Adipocyte (in vitro differentiated cells): ENCODE measurements at regions not wholly inside any gene's neighbourhood (a gene's known extent, or its start where the extent isn't known, plus 50 kb on each side); places are given as distances from the start of the nearest gene placed in this dataset.
A peak's percentile ranks its signal among the peaks of the same experiment; 100 is the strongest.
"Not testable (repeated sequence)": the region's sequence is repeated elsewhere in the genome, so short reads cannot be mapped to it uniquely, and the experiment has no call there.

ENCODE experiments used
- DNase-seq: peaks from one replicate; pipeline ENCODE4 v3.0.0-alpha.2; 2015; ENCODE audit warnings: low read depth
- H3K27me3 ChIP-seq: replicated peaks from 2 replicates; pipeline ENCODE4 v1.7.0; 2013; ENCODE audit warnings: mild to moderate bottlenecking, low read length, moderate library complexity; ENCODE audit not compliant: control insufficient read depth, insufficient read depth
- H3K36me3 ChIP-seq: 2 replicates; pipeline ENCODE4 v1.7.0; 2013; ENCODE audit warnings: low read length, mild to moderate bottlenecking, moderate library complexity; ENCODE audit not compliant: control insufficient read depth, insufficient read depth, severe bottlenecking
- H3K4me1 ChIP-seq: 2 replicates; pipeline ENCODE4 v1.7.0; 2013; ENCODE audit warnings: mild to moderate bottlenecking, low read length, moderate library complexity; ENCODE audit not compliant: control insufficient read depth, insufficient read depth
- H3K4me3 ChIP-seq: 2 replicates; pipeline ENCODE4 v1.7.0; 2013; ENCODE audit warnings: mild to moderate bottlenecking, low read length, moderate library complexity
- H3K9ac ChIP-seq: 2 replicates; pipeline ENCODE4 v1.7.0; 2013; ENCODE audit warnings: mild to moderate bottlenecking, low read length, moderate library complexity
- H3K9me3 ChIP-seq: 2 replicates; pipeline ENCODE4 v1.7.0; 2013; ENCODE audit warnings: mild to moderate bottlenecking, low read length, moderate library complexity; ENCODE audit not compliant: control insufficient read depth

DNA sequence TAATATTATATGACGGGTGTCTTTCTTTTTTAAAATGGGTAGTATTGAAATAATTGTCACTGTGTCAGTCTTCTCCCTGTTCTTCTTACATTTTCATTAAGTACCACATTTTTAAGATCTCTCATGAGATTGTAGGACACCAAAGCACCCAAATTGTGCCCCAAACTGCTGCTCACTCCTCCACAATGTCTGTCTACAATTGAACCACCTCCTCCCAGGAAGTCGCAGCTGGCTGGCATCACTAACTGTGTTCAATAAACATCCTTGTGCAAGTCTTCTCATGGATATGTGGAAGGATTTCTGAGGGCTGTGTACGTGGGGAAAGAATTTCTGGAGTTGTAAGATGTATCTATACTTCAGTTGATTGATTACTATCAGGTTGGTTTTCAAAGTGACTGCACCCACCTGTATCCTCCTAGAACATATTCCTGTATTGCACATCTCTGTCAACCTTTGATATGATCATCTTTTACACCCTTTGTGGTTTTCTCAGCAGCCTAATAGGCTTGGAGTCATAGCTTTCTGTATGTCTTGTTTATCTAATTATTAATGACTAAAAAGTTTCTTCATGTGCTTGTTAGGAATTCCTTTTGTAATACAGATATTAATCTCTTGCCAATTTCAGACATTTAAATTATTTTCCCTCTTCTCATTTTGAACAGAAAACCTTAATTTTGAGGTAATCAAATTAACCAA lies 774.9 kb downstream of the RNF144A start:
- no peak for DNase-seq
- Histone ChIP-seq H3K9ac (no peak overlapping the region), H3K4me3 (no peak overlapping the region), H3K9me3 (no peaks in the 10 kb centered on the region), H3K4me1 (peaks cover 14% of the 10 kb centered on the region), H3K27me3 (no peaks in the 10 kb centered on the region), H3K36me3 (no peaks in the 10 kb centered on the region)

- Histone ChIP-seq H3K36me3 (no peaks in the 10 kb centered on the region), H3K27me3 (no peaks in the 10 kb centered on the region), H3K9me3 (no peaks in the 10 kb centered on the region), H3K4me1 (peaks cover 14% of the 10 kb centered on the region), H3K9ac (no peak overlapping the region), H3K4me3 (no peak overlapping the region)
- DNase-seq: peak; percentile 95
These were observed 775.5 kb downstream of the RNF144A start for GRCh38 chr2:7692657-7693161.

- no peaks in the 10 kb centered on the region for H3K27me3 ChIP-seq
- H3K9ac ChIP-seq: no peak overlapping the region
- no peak for DNase-seq
- peaks cover 14% of the 10 kb centered on the region for H3K4me1 ChIP-seq
- no peaks in the 10 kb centered on the region for H3K9me3 ChIP-seq
- H3K36me3 ChIP-seq: no peaks in the 10 kb centered on the region
- no peak overlapping the region for H3K4me3 ChIP-seq
These were observed 776.2 kb downstream of the RNF144A start for GRCh38 chr2:7693246-7694075.

- H3K9me3 ChIP-seq: no peaks in the 10 kb centered on the region
- H3K27me3 ChIP-seq: no peaks in the 10 kb centered on the region
- no peak overlapping the region for H3K4me3 ChIP-seq
- H3K4me1 ChIP-seq: peaks cover 14% of the 10 kb centered on the region
- no peaks in the 10 kb centered on the region for H3K36me3 ChIP-seq
- H3K9ac ChIP-seq: no peak overlapping the region
- DNase-seq: no peak
These were observed 777.1 kb downstream of the RNF144A start for GRCh38 chr2:7694076-7694985.

DNA sequence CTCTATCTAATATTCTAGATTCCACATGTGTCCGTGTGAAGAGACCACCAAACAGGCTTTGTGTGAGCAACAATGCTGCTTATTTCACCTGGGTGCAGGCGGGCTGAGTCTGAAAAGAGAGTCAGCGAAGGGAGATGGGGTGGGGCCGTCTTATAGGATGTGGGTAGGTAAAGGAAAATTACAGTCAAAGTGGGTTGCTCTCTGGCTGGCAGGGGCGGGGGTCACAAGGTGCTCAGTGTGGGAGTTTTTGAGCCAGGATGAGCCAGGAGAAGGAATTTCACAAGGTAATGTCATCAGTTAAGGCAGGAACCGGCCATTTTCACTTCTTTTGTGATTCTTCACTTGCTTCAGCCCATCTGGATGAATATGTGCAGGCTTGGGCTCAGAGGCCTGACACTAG lies 779.3 kb downstream of the RNF144A start:
- H3K4me1 ChIP-seq: peaks cover 14% of the 10 kb centered on the region
- not testable (repeated sequence) for H3K9me3 ChIP-seq, DNase-seq, H3K36me3 ChIP-seq, H3K4me3 ChIP-seq, H3K27me3 ChIP-seq, H3K9ac ChIP-seq

- Histone ChIP-seq H3K9ac (no peak overlapping the region), H3K4me1 (peaks cover 12% of the 10 kb centered on the region), H3K36me3 (no peaks in the 10 kb centered on the region), H3K9me3 (no peaks in the 10 kb centered on the region), H3K27me3 (no peaks in the 10 kb centered on the region), H3K4me3 (no peak overlapping the region)
- DNase-seq: no peak
These were observed 779.8 kb downstream of the RNF144A start for GRCh38 chr2:7697052-7697451.

DNA sequence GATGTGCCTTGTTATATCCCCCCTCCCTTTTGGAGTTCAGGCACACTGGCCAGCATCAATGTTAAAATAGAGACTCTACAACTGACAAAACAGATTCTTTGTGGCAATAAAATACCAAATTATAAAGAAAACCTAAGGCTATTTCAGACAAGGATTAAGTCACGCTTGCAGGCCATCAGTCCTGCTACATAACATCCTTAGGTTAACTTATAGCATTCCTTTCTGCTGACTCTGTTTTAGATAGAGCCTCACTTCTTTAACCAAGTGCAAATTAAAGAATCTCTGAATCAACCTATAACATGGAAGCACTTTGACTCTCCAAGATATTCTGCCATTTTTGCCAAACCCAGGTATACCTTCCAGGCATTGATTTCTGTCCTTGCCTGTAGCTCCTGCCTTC lies 784.6 kb downstream of the RNF144A start:
- no peak overlapping the region for H3K4me3 ChIP-seq
- no peak for DNase-seq
- no peaks in the 10 kb centered on the region for H3K9me3 ChIP-seq
- no peaks in the 10 kb centered on the region for H3K27me3 ChIP-seq
- H3K9ac ChIP-seq: no peak overlapping the region
- H3K4me1 ChIP-seq: no peaks in the 10 kb centered on the region
- no peaks in the 10 kb centered on the region for H3K36me3 ChIP-seq

- no peak overlapping the region for H3K9ac ChIP-seq
- H3K9me3 ChIP-seq: no peaks in the 10 kb centered on the region
- H3K4me3 ChIP-seq: no peak overlapping the region
- no peaks in the 10 kb centered on the region for H3K27me3 ChIP-seq
- H3K4me1 ChIP-seq: peaks cover 6% of the 10 kb centered on the region
- H3K36me3 ChIP-seq: no peaks in the 10 kb centered on the region
- no peak for DNase-seq
These were observed 785.8 kb downstream of the RNF144A start for GRCh38 chr2:7703048-7703447.

- no peak overlapping the region for H3K4me3 ChIP-seq
- H3K9ac ChIP-seq: no peak overlapping the region
- H3K9me3 ChIP-seq: no peaks in the 10 kb centered on the region
- H3K27me3 ChIP-seq: no peaks in the 10 kb centered on the region
- H3K4me1 ChIP-seq: peaks cover 6% of the 10 kb centered on the region
- H3K36me3 ChIP-seq: no peaks in the 10 kb centered on the region
- DNase-seq: no peak
These were observed 786.4 kb downstream of the RNF144A start for GRCh38 chr2:7703543-7704144.

GRCh38 chr2:7704296-7704865 lies 787.2 kb downstream of the RNF144A start:
- H3K36me3 ChIP-seq: no peaks in the 10 kb centered on the region

More at GRCh38 chr2:7704296-7704865, 787.2 kb downstream of the RNF144A start:
- H3K4me3 ChIP-seq: no peak overlapping the region
- no peak overlapping the region for H3K9ac ChIP-seq
- DNase-seq: peak; percentile 62
- H3K27me3 ChIP-seq: no peaks in the 10 kb centered on the region
- H3K9me3 ChIP-seq: no peaks in the 10 kb centered on the region
- peaks cover 6% of the 10 kb centered on the region for H3K4me1 ChIP-seq
